T follicular helper cell (primary cell): ENCODE measurements at regions not wholly inside any gene's neighbourhood (a gene's known extent, or its start where the extent isn't known, plus 50 kb on each side); places are given as distances from the start of the nearest gene placed in this dataset.

ENCODE experiments used
- DNase-seq: peaks from one replicate; pipeline ENCODE4 v3.0.0-alpha.2; 2020; ENCODE audit warnings: low read depth

GRCh38 chr16:65908568-65908967 is 457.9 kb upstream of the CDH5 start:
- no peak for DNase-seq

- no peak for DNase-seq
These were observed 461.2 kb upstream of the CDH5 start for GRCh38 chr16:65905331-65905730.

GRCh38 chr16:65896448-65897153 is 469.9 kb upstream of the CDH5 start:
- no peak for DNase-seq

GRCh38 chr16:65895906-65896305 is 470.6 kb upstream of the CDH5 start:
- no peak for DNase-seq

GRCh38 chr16:65895486-65895885 is 471.0 kb upstream of the CDH5 start:
- DNase-seq, result no peak

GRCh38 chr16:65890203-65890602 is 476.3 kb upstream of the CDH5 start:
- no peak for DNase-seq

- DNase-seq, result no peak
These were observed 476.9 kb upstream of the CDH5 start for GRCh38 chr16:65889533-65889966.

GRCh38 chr16:65888201-65888600 is 478.3 kb upstream of the CDH5 start:
- no peak for DNase-seq

- no peak for DNase-seq
These were observed 482.5 kb upstream of the CDH5 start for GRCh38 chr16:65884018-65884417.

- no peak for DNase-seq
These were observed 488.1 kb upstream of the CDH5 start for GRCh38 chr16:65878347-65878746.

GRCh38 chr16:65876624-65877023 is 489.9 kb upstream of the CDH5 start:
- DNase-seq, result no peak

GRCh38 chr16:65876056-65876408 is 490.5 kb upstream of the CDH5 start:
- DNase-seq, result no peak

- DNase-seq, result no peak
These were observed 491.0 kb upstream of the CDH5 start for GRCh38 chr16:65875381-65876055.

- DNase-seq, result no peak
These were observed 497.2 kb upstream of the CDH5 start for GRCh38 chr16:65869261-65869660.

GRCh38 chr16:65867276-65867960 is 499.1 kb upstream of the CDH5 start:
- no peak for DNase-seq

- no peak for DNase-seq
These were observed 503.3 kb upstream of the CDH5 start for GRCh38 chr16:65863236-65863635.

- no peak for DNase-seq
These were observed 505.3 kb upstream of the CDH5 start for GRCh38 chr16:65861131-65861731.

- no peak for DNase-seq
These were observed 511.0 kb upstream of the CDH5 start for GRCh38 chr16:65855171-65856145.

GRCh38 chr16:65846210-65846602 is 520.3 kb upstream of the CDH5 start:
- no peak for DNase-seq

- no peak for DNase-seq
These were observed 520.9 kb upstream of the CDH5 start for GRCh38 chr16:65845466-65846209.

- no peak for DNase-seq
These were observed 522.5 kb upstream of the CDH5 start for GRCh38 chr16:65843941-65844340.
